WERI-Rb-1 (cell line): ENCODE measurements at regions not wholly inside any gene's neighbourhood (a gene's known extent, or its start where the extent isn't known, plus 50 kb on each side); places are given as distances from the start of the nearest gene placed in this dataset.
A peak's percentile ranks its signal among the peaks of the same experiment; 100 is the strongest.
"Not testable (repeated sequence)": the region's sequence is repeated elsewhere in the genome, so short reads cannot be mapped to it uniquely, and the experiment has no call there.

Experiments
- DNase-seq: peaks from one replicate; pipeline ENCODE4 v3.0.0-alpha.2; 2020
- H3K27ac ChIP-seq: fragments of 250-450 bp; sonication (Bioruptor Pico); 2 replicates; pipeline ENCODE4 v1.5.1; 2020; ENCODE audit warnings: mild to moderate bottlenecking, moderate library complexity
- H3K27me3 ChIP-seq: fragments of 250-450 bp; sonication (Bioruptor Pico); 2 replicates; pipeline ENCODE4 v1.5.1; 2021; ENCODE audit warnings: mild to moderate bottlenecking, low read depth, moderate library complexity; ENCODE audit not compliant: insufficient read depth, severe bottlenecking
- H3K36me3 ChIP-seq: fragments of 250-450 bp; sonication (Bioruptor Pico); 2 replicates; pipeline ENCODE4 v1.5.1; 2020; ENCODE audit warnings: mild to moderate bottlenecking, moderate library complexity
- H3K4me3 ChIP-seq: 2 replicates; pipeline ENCODE4 v1.5.1; 2011; ENCODE audit warnings: low read depth, mild to moderate bottlenecking, control low read depth, low read length
- H3K9me3 ChIP-seq: fragments of 250-450 bp; sonication (Bioruptor Pico); 2 replicates; pipeline ENCODE4 v1.5.1; 2021; ENCODE audit warnings: mild to moderate bottlenecking, moderate library complexity; ENCODE audit not compliant: severe bottlenecking

DNA sequence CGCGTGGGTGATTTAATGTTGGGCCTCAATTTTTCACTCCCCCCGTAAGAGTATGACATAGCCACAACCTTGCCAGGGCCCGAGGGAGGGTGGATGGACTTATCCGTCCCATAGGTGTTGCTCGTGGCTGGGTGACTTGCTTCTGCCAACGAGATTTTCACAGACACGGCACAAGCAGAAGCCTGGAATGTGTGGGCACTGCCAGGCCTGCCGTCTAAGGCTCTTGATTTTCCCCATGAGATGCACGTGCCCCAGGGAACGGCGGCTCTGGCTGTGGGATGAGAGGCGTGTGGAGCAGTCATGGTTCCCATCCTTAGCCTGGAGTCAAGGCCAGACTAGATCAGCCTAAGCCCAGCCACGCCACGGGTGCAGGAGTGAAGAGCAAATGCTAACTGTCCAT, 58.6 kb upstream of the APOD start:
- H3K36me3 ChIP-seq, DNase-seq, H3K27me3 ChIP-seq, H3K4me3 ChIP-seq, H3K27ac ChIP-seq, H3K9me3 ChIP-seq: not testable (repeated sequence)

DNA sequence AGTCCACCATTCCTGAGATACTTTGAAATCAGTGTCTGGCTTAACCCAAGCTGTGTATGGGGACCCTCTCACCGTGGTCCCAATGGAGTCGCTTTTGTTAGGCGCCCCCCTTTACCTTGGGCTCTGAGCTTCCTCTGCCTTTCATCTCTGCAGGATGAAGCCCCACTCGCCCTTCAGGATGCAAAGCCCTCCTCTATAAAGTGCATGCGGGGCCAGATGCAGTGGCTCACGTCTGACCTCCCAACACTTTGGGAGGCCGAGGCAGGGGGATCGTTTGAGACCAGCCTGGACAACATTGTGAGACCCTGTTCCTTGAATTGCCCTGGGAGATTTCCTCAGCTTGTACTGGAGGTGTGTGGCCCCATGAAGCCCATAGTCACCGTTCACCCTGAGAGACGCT, 54.7 kb upstream of the APOD start:
- not testable (repeated sequence) for H3K4me3 ChIP-seq, H3K9me3 ChIP-seq, DNase-seq, H3K36me3 ChIP-seq, H3K27me3 ChIP-seq, H3K27ac ChIP-seq

DNA sequence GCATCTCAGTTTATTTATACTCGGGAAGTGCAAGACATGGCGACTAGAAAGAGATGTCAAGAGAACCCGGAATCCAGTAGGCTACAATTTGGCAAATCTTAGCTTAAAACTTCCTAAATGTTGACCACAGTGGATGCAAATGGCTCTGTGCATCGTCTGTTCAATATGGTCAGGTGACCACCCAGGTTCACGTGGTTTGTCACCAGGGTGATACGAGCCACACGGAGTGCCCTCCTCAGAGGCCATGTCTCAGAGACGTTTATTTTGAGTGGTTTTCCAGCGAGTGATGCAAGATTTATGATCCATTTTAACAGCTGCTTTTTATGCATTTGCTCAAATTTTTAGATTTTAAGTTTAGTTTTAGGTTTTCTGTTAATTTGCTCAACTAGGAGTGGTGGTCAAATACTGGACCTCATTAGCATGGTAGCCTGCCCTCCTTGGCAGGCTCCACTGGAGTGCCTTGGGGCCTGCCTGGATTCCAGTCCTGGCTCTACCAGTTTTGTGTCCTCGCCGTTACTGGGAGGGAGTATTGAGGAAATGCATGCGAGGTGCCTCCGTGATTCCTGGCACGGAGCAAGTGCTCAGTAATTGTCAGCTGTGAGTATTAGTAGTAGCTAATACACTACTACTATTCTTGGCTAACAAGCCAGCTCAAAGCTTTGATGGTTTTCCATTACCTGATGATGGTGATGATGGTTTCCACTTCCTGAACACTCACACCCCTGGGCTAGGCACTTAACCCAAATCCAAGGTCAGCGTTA, 53.9 kb upstream of the APOD start:
- DNase-seq, H3K36me3 ChIP-seq, H3K4me3 ChIP-seq, H3K27me3 ChIP-seq, H3K27ac ChIP-seq, H3K9me3 ChIP-seq: not testable (repeated sequence)

DNA sequence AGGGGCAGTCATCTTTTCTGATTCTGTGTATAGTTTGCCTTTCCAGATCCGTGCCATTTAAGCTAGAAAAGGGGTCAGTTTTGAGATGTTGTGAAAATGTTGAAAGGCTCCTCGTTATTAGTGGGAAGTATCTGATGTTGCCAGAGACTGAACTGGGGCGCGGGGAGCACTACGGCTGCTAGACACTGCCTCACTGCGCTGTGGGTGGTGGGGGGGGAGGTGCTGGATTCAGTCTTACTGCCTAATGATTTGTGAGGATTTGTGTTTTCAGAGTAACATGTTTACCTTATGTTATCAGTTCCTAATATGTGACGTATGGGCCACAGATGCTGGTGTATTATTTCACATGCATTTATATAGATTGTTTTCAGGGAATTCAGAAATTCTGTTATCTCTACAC, 53.3 kb upstream of the APOD start:
- not testable (repeated sequence) for H3K9me3 ChIP-seq, H3K4me3 ChIP-seq, H3K27ac ChIP-seq, DNase-seq, H3K36me3 ChIP-seq, H3K27me3 ChIP-seq

DNA sequence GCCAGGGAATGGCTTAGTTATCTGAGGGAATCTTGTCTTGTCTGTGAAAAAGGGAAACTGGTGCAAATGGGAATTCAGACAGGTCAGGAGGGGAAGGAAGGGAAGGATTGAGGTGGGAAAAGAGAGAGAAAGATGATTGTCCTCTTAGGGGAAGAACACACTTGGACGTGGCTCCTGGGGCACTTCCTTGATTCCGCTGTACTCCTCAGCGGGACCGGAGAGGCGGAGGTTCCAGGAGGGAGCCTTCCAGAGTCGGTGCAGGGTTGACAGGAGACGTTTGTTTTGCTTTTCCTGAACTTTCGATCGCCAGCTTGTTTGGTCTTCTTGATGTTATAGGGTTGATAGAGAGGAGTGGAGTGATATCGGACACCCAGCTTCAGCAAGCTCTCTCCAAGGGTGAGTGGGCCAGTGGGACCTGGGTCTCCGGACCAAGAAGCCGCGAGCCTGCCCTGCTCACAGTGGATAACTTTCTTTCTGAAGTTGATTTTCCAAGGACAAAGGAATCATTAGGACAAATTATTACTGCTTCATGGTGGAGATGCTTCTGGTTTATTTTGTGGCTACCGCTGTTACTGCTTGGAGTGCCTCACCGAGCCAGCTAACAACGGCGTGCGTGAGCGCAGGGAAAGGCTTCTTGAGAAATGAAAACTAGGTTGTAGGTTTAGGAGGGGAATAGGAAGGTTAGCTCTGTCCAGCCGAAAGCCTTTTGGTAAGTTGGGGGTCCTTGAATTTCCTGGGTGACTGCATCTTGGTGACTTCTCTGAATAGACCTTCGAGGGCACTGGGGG, 52.4 kb upstream of the APOD start:
- H3K9me3 ChIP-seq, DNase-seq, H3K27me3 ChIP-seq, H3K36me3 ChIP-seq, H3K4me3 ChIP-seq, H3K27ac ChIP-seq: not testable (repeated sequence)

DNA sequence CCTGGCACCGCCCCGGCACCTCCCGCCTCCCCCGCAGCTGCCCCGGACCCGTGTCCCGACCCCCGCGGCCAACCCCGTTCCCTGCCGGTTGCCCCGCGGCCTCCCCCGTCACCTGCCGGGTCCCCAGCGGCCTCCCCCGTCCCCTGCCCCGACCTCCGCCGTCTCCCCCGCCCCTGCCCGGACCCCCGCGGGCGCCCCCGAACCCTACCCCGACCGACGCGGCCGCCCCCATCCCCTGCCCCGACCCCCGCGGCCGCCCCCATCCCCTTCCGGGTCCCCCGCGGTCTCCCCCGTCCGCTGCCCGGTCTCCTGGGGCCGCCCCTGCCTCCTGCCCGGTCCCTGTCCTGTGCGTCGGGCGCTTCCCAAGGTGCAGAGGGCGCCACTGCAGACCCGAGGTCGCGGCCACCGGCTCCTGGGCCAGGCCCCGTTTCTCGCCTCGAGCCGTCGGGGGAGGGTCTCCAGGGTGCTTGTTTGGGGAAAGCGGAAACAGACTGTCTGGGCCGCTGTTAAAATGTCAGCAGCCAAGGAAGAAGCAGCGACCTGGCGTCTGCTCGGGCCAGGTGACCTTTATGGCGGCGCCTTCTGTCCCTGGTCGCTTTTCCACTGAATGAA, 51.6 kb upstream of the APOD start:
- not testable (repeated sequence) for H3K4me3 ChIP-seq, H3K27me3 ChIP-seq, H3K27ac ChIP-seq

DNA sequence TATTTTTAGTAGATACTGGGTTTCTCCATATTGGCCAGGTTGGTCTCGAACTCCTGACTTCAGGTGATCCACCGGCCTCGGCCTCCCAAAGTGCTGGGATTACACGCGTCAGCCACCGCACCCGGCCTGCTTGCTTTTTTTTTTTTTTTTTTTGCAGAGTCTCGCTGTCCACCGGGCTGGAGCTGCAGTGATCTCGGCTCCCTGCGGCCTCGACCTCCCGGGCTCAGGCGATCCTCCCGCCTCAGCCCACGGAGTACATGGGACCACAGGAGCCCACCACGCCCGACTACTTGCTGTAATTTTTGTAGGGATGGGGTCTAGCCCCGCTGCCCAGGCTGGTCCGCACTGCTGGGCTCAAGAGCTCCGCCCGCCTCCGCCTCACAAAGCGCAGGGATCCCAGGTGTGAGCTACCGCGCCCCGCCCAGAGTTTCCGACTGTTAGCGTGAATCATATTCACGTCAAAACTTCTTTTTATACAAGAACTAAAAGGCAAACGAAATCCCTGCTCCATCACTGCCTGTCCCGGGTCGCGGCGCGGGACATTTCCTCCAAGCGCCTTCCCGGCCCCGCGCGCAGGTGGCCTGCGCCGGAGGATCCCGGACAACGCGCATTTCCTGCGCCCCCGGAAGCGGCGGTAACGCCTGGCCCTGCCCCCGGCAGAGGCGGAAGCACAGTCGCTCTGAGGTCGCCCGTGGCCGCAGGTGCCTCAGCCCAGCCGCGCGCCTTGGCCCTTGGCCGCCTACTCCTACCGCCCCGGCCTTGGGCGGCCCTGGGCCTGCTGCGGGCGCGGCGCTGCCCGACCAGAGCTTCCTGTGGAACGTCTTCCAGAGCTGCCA, 50.9 kb upstream of the APOD start:
- not testable (repeated sequence) for H3K36me3 ChIP-seq, H3K27ac ChIP-seq, H3K27me3 ChIP-seq, DNase-seq, H3K9me3 ChIP-seq
- peak overlapping the region; percentile 36 for H3K4me3 ChIP-seq

More for the DNA sequence above, 51.6 kb upstream of the APOD start:
- DNase-seq, H3K36me3 ChIP-seq, H3K9me3 ChIP-seq: not testable (repeated sequence)
